ENCODE measurements at regions not wholly inside any gene's neighbourhood (a gene's known extent, or its start where the extent isn't known, plus 50 kb on each side); places are given as distances from the start of the nearest gene placed in this dataset.

DNA sequence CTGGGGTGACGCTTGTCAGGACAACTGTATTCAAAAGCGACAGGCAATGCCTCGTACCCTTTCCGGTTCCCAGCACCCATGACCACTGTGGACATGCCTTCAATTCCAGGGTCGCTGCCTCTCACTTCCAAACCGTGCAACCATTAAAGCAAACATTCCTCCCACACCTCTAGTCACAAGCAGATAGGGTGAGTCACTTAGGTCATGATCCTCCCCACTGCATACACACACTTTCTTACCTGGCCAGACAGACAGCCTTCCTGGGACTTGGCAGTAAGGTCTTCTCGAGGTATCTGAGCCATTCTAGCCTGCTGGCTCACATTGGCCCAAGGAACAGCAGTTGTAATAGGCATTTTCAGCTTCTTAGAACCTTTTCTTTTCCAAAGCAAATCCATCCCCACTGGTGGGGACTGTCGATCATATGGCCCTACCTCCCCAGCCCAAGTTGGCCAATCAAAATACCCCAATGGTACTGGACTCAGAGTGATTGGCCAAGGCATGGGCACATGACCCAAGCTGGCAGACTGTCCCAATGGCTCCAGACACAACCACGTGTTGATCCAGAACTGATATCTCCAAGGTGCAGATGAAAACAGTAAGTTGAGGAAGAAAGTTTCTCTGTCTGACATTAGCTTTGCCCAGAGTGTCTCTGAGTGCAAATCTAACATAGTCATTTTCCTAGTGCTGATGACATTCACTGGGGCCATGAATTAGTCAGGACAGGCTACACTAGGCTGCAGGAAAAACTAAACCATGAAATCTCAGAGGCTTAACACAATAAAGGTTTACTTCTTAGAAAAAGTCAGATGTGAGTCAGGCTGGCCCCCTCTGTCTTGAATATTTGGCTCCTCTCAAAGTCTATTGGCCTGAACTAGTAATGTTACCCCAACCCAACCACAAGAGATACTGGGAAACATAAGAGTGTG is 113.8 kb downstream of the RRAGC start (continued):
- TF ChIP-seq ILF3 (IDR thresholded peaks at IDR 0.05; ENCODE audit: borderline replicate concordance) (no peak), ZNF764 (CRISPR knock-in tag; IDR thresholded peaks at IDR 0.05; ENCODE audit: low read depth) (no peak), NCOA6 (IDR thresholded peaks at IDR 0.05) (no peak), SMARCC2 (IDR thresholded peaks at IDR 0.05; ENCODE audit: low read depth) (no peak; the same call in 1 of the 2 replicates), ZSCAN32 (CRISPR knock-in tag; IDR thresholded peaks at IDR 0.05) (no peak), MTA1 (IDR thresholded peaks at IDR 0.05; ENCODE audit: borderline replicate concordance) (no peak), UBTF (IDR thresholded peaks at IDR 0.05; ENCODE audit: borderline replicate concordance in 1 of 2, low read depth in 2 of 2, low read length in 2 of 2) (no peak), ZNF41 (CRISPR knock-in tag; conservative IDR thresholded peaks at IDR 0.05) (no peak), ZEB2 (IDR thresholded peaks at IDR 0.05) (peak; percentile 91), FOSL1 (tag; conservative IDR thresholded peaks at IDR 0.05) (peak; percentile 80), ZNF77 (CRISPR knock-in tag; IDR thresholded peaks at IDR 0.05) (no peak), ZNF23 (CRISPR knock-in tag; IDR thresholded peaks at IDR 0.05) (no peak), ZNF584 (CRISPR knock-in tag; IDR thresholded peaks at IDR 0.05; ENCODE audit: low read depth) (no peak), EWSR1 (IDR thresholded peaks at IDR 0.05; ENCODE audit: borderline replicate concordance, low read depth, partially characterized antibody) (no peak)
- TF ChIP-seq, protein P1, sequence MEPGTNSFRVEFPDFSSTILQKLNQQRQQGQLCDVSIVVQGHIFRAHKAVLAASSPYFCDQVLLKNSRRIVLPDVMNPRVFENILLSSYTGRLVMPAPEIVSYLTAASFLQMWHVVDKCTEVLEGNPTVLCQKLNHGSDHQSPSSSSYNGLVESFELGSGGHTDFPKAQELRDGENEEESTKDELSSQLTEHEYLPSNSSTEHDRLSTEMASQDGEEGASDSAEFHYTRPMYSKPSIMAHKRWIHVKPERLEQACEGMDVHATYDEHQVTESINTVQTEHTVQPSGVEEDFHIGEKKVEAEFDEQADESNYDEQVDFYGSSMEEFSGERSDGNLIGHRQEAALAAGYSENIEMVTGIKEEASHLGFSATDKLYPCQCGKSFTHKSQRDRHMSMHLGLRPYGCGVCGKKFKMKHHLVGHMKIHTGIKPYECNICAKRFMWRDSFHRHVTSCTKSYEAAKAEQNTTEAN (CRISPR knock-in tag; IDR thresholded peaks at IDR 0.05): no peak
- TF ChIP-seq, protein P2, sequence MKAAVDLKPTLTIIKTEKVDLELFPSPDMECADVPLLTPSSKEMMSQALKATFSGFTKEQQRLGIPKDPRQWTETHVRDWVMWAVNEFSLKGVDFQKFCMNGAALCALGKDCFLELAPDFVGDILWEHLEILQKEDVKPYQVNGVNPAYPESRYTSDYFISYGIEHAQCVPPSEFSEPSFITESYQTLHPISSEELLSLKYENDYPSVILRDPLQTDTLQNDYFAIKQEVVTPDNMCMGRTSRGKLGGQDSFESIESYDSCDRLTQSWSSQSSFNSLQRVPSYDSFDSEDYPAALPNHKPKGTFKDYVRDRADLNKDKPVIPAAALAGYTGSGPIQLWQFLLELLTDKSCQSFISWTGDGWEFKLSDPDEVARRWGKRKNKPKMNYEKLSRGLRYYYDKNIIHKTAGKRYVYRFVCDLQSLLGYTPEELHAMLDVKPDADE (conservative IDR thresholded peaks at IDR 0.05; ENCODE audit: control insufficient read depth, low read depth, low read length): no peak
- TF ChIP-seq, protein P3, sequence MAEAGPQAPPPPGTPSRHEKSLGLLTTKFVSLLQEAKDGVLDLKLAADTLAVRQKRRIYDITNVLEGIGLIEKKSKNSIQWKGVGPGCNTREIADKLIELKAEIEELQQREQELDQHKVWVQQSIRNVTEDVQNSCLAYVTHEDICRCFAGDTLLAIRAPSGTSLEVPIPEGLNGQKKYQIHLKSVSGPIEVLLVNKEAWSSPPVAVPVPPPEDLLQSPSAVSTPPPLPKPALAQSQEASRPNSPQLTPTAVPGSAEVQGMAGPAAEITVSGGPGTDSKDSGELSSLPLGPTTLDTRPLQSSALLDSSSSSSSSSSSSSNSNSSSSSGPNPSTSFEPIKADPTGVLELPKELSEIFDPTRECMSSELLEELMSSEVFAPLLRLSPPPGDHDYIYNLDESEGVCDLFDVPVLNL (CRISPR knock-in tag; IDR thresholded peaks at IDR 0.05; ENCODE audit: low read depth): 0 out of 2 replicates have a peak, but pooled peaks have one; percentile 28
- TF ChIP-seq, protein P4, sequence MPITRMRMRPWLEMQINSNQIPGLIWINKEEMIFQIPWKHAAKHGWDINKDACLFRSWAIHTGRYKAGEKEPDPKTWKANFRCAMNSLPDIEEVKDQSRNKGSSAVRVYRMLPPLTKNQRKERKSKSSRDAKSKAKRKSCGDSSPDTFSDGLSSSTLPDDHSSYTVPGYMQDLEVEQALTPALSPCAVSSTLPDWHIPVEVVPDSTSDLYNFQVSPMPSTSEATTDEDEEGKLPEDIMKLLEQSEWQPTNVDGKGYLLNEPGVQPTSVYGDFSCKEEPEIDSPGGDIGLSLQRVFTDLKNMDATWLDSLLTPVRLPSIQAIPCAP (CRISPR knock-in tag; IDR thresholded peaks at IDR 0.05; ENCODE audit: borderline replicate concordance): no peak
- TF ChIP-seq, protein P5, sequence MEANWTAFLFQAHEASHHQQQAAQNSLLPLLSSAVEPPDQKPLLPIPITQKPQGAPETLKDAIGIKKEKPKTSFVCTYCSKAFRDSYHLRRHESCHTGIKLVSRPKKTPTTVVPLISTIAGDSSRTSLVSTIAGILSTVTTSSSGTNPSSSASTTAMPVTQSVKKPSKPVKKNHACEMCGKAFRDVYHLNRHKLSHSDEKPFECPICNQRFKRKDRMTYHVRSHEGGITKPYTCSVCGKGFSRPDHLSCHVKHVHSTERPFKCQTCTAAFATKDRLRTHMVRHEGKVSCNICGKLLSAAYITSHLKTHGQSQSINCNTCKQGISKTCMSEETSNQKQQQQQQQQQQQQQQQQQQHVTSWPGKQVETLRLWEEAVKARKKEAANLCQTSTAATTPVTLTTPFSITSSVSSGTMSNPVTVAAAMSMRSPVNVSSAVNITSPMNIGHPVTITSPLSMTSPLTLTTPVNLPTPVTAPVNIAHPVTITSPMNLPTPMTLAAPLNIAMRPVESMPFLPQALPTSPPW (CRISPR knock-in tag; IDR thresholded peaks at IDR 0.05): no peak

All from K562 (cell line).